ENCODE measurements at regions not wholly inside any gene's neighbourhood (a gene's known extent, or its start where the extent isn't known, plus 50 kb on each side); places are given as distances from the start of the nearest gene placed in this dataset.

GRCh38 chr11:110830747-110831146 lies 118.5 kb upstream of the ARHGAP20 start (continued):
- TF ChIP-seq ZBTB11 (CRISPR knock-in tag; IDR thresholded peaks at IDR 0.05) (no peak), SMAD5 (IDR thresholded peaks at IDR 0.05; ENCODE audit: low read depth) (no peak), PML (IDR thresholded peaks at IDR 0.05; ENCODE audit: low read length) (no peak)

- ChIA-PET POLR2A (no interaction called here), SMC1A (ENCODE audit: uncharacterized antibody, unreplicated experiment) (no interaction called here), CTCF (no interaction called here), RAD21 (ENCODE audit: unreplicated experiment) (no interaction called here)
- TF ChIP-seq ZZZ3 (IDR thresholded peaks at IDR 0.05; ENCODE audit: control insufficient read depth, insufficient read length, low read depth) (no peak), SUPT20H (IDR thresholded peaks at IDR 0.05; ENCODE audit: borderline replicate concordance, control insufficient read depth, low read depth, low read length) (no peak), HDAC2 (IDR thresholded peaks at IDR 0.05) (no peak), NFYA (IDR thresholded peaks at IDR 0.05; ENCODE audit: borderline replicate concordance, low read depth, low read length) (no peak), SIX5 (IDR thresholded peaks at IDR 0.05; ENCODE audit: low read depth, low read length, severe bottlenecking) (no peak), TARDBP (IDR thresholded peaks at IDR 0.05; ENCODE audit: borderline replicate concordance) (no peak), SIN3A (IDR thresholded peaks at IDR 0.05; ENCODE audit: low read depth, low read length) (no peak), ATF7 (IDR thresholded peaks at IDR 0.05; ENCODE audit: low read depth) (no peak), ESRRA (IDR thresholded peaks at IDR 0.05; ENCODE audit: low read length) (no peak)
- Histone ChIP-seq H3K4me3 (no peak overlapping the region), H3K4me1 (ENCODE audit: control insufficient read depth, insufficient read depth, low read length) (no peaks in the 10 kb centered on the region), H3K4me2 (ENCODE audit: control insufficient read depth, insufficient read depth) (no peak overlapping the region), H3K27me3 (replicated peaks in 1 of 2; ENCODE audit: control insufficient read depth in 2 of 2, insufficient read depth in 2 of 2, low read length in 1 of 2) (no peaks in the 10 kb centered on the region; a peak in 1 of 4 replicates), H3K36me3 (ENCODE audit: control insufficient read depth in 2 of 2, insufficient read depth in 2 of 2, low read length in 1 of 2) (no peaks in the 10 kb centered on the region), H3K9ac (ENCODE audit: control insufficient read depth, insufficient read depth, low read length) (no peak overlapping the region), H4K20me1 (ENCODE audit: control insufficient read depth, insufficient read depth) (no peaks in the 10 kb centered on the region), H3K27ac (ENCODE audit: control insufficient read depth, insufficient read depth) (no peak overlapping the region), H3K79me2 (ENCODE audit: control insufficient read depth, insufficient read depth, low read length) (no peaks in the 10 kb centered on the region), H3K9me3 (replicated peaks; ENCODE audit: control insufficient read depth, insufficient read depth, low read length) (no peaks in the 10 kb centered on the region), H2AFZ (ENCODE audit: control insufficient read depth, low read depth, low read length) (no peak overlapping the region)
- in situ Hi-C loops (cut with MboI), result no loop called here
- FAIRE-seq (no peak), ATAC-seq (no peak), DNase-seq (ENCODE audit: low read depth, low spot score) (no peak)
- WGBS (ENCODE audit: insufficient coverage, insufficient replicate concordance, low lambda C conversion rate, missing lambda C conversion rate), result 56% methylated on average over 7 of the region's 7 CpGs
- intact Hi-C loops (cut with micrococcal nuclease; ENCODE audit: unreplicated experiment), result no loop called here
- no TSS peak for BruUV-seq (replicated peaks)
Measured at GRCh38 chr11:110830344-110830743, 118.1 kb upstream of the ARHGAP20 start.

Measured in GM12878 (cell line).